C4-2B (cell line): ENCODE measurements at regions not wholly inside any gene's neighbourhood (a gene's known extent, or its start where the extent isn't known, plus 50 kb on each side); places are given as distances from the start of the nearest gene placed in this dataset.

Source experiments
- CTCF ChIP-seq: fragments of 450-650 bp; conservative IDR thresholded peaks from 2 replicates; pipeline ENCODE4 v1.5.1; 2017; ENCODE audit warnings: mild to moderate bottlenecking
- ZFX ChIP-seq: fragments of 450-650 bp; IDR thresholded peaks from 2 replicates; pipeline ENCODE4 v1.6.1; 2017

- TF ChIP-seq CTCF (no peak), ZFX (no peak)
Observed at GRCh38 chr1:192879406-192879805, 70.6 kb downstream of the RGS2 start.
